Fibroblast of the aortic adventitia (primary cell): ENCODE measurements at regions not wholly inside any gene's neighbourhood (a gene's known extent, or its start where the extent isn't known, plus 50 kb on each side); places are given as distances from the start of the nearest gene placed in this dataset.

Experiments used
- DNase-seq: peaks from one replicate; pipeline ENCODE4 v3.0.0-alpha.2; 2010; ENCODE audit warnings: low read depth
- H3K4me3 ChIP-seq: 2 replicates; pipeline ENCODE4 v1.5.1; 2011; ENCODE audit warnings: low read depth, mild to moderate bottlenecking, control low read depth, low read length, moderate library complexity
- CTCF ChIP-seq: IDR thresholded peaks from 2 replicates; pipeline ENCODE4 v1.5.1; 2011; ENCODE audit warnings: mild to moderate bottlenecking, low read length, control low read depth, inconsistent platforms; ENCODE audit not compliant: insufficient read depth

GRCh38 chr4:71930459-71930858 lies 101.3 kb upstream of the NPFFR2 start:
- TF ChIP-seq CTCF = no peak
- DNase-seq = no peak
- no peak overlapping the region for H3K4me3 ChIP-seq

- peak; percentile 6 for DNase-seq
- H3K4me3 ChIP-seq = no peak overlapping the region
- TF ChIP-seq CTCF = no peak
Measured at GRCh38 chr4:71932941-71933340, 98.9 kb upstream of the NPFFR2 start.

GRCh38 chr4:71938776-71939175 lies 93.0 kb upstream of the NPFFR2 start:
- DNase-seq = peak; percentile 8

GRCh38 chr4:71941001-71941400 lies 90.8 kb upstream of the NPFFR2 start:
- no peak overlapping the region for H3K4me3 ChIP-seq
- peak; percentile 9 for DNase-seq
- peak; percentile 25 for TF ChIP-seq CTCF

More at GRCh38 chr4:71938776-71939175, 93.0 kb upstream of the NPFFR2 start:
- no peak for TF ChIP-seq CTCF
- H3K4me3 ChIP-seq = no peak overlapping the region

GRCh38 chr4:71944956-71945355 lies 86.8 kb upstream of the NPFFR2 start:
- no peak overlapping the region for H3K4me3 ChIP-seq
- TF ChIP-seq CTCF = no peak
- DNase-seq = peak; percentile 12

GRCh38 chr4:71945791-71946190 lies 86.0 kb upstream of the NPFFR2 start:
- TF ChIP-seq CTCF = no peak
- no peak for DNase-seq
- no peak overlapping the region for H3K4me3 ChIP-seq

GRCh38 chr4:71958978-71959377 lies 72.8 kb upstream of the NPFFR2 start:
- no peak for TF ChIP-seq CTCF
- no peak overlapping the region for H3K4me3 ChIP-seq
- DNase-seq = no peak
